Endothelial cell (in vitro differentiated cells): ENCODE measurements at regions not wholly inside any gene's neighbourhood (a gene's known extent, or its start where the extent isn't known, plus 50 kb on each side); places are given as distances from the start of the nearest gene placed in this dataset.

Experiments used
- DNase-seq: peaks from one replicate; pipeline ENCODE4 v3.0.0; 2021; ENCODE audit warnings: low spot score
- H3K27ac Mint-ChIP-seq: one replicate; pipeline ENCODE4 v1.8.0; 2021; ENCODE audit warnings: mixed read lengths, inconsistent platforms; ENCODE audit not compliant: unreplicated experiment
- H3K27me3 Mint-ChIP-seq: one replicate; pipeline ENCODE4 v1.8.0; 2021; ENCODE audit warnings: mild to moderate bottlenecking, moderate library complexity, mixed read lengths, inconsistent platforms; ENCODE audit not compliant: unreplicated experiment
- H3K36me3 Mint-ChIP-seq: one replicate; pipeline ENCODE4 v1.8.0; 2021; ENCODE audit warnings: mild to moderate bottlenecking, low read depth, mixed read lengths, inconsistent platforms; ENCODE audit not compliant: unreplicated experiment
- H3K4me1 Mint-ChIP-seq: one replicate; pipeline ENCODE4 v1.8.0; 2021; ENCODE audit warnings: mild to moderate bottlenecking, mixed read lengths, inconsistent platforms; ENCODE audit not compliant: unreplicated experiment
- H3K4me3 Mint-ChIP-seq: one replicate; pipeline ENCODE4 v1.8.0; 2021; ENCODE audit warnings: mild to moderate bottlenecking, mixed read lengths, inconsistent platforms; ENCODE audit not compliant: unreplicated experiment
- H3K9me3 Mint-ChIP-seq: one replicate; pipeline ENCODE4 v1.8.0; 2021; ENCODE audit warnings: mixed read lengths, inconsistent platforms; ENCODE audit not compliant: unreplicated experiment
- CTCF ChIP-seq: fragments of 200-600 bp; sonication (generic); IDR thresholded peaks from one replicate; pipeline ENCODE4 v1.5.0; 2021; ENCODE audit warnings: antibody characterized with exemption; ENCODE audit not compliant: unreplicated experiment

GRCh38 chr21:18950045-18950740 lies 546.6 kb upstream of the TMPRSS15 start:
- Mint-ChIP-seq H3K4me3 (no peak overlapping the region), H3K36me3 (no peaks in the 10 kb centered on the region), H3K4me1 (no peaks in the 10 kb centered on the region), H3K27ac (no peak overlapping the region), H3K9me3 (no peaks in the 10 kb centered on the region), H3K27me3 (no peaks in the 10 kb centered on the region)
- TF ChIP-seq CTCF, result no peak
- DNase-seq, result no peak

GRCh38 chr21:18951271-18952038 lies 547.9 kb upstream of the TMPRSS15 start:
- DNase-seq, result peak; percentile 52
- TF ChIP-seq CTCF, result peak; percentile 63
- Mint-ChIP-seq H3K27me3 (no peaks in the 10 kb centered on the region), H3K4me3 (no peak overlapping the region), H3K27ac (no peak overlapping the region), H3K36me3 (no peaks in the 10 kb centered on the region), H3K4me1 (peaks cover 6% of the 10 kb centered on the region), H3K9me3 (no peaks in the 10 kb centered on the region)

- H3K4me1 Mint-ChIP-seq, result peaks cover 11% of the 10 kb centered on the region
- no peak for TF ChIP-seq CTCF
- no peak overlapping the region for H3K4me3 Mint-ChIP-seq
- no peak overlapping the region for H3K27ac Mint-ChIP-seq
- H3K27me3 Mint-ChIP-seq, result no peaks in the 10 kb centered on the region
- no peak for DNase-seq
- no peaks in the 10 kb centered on the region for H3K36me3 Mint-ChIP-seq
- H3K9me3 Mint-ChIP-seq, result no peaks in the 10 kb centered on the region
These were observed 550.9 kb upstream of the TMPRSS15 start for GRCh38 chr21:18954441-18954844.

- H3K36me3 Mint-ChIP-seq, result no peaks in the 10 kb centered on the region
- no peaks in the 10 kb centered on the region for H3K9me3 Mint-ChIP-seq
- no peak overlapping the region for H3K4me3 Mint-ChIP-seq
These were observed 556.2 kb upstream of the TMPRSS15 start for GRCh38 chr21:18959817-18960216.

More at GRCh38 chr21:18959817-18960216, 556.2 kb upstream of the TMPRSS15 start:
- H3K27me3 Mint-ChIP-seq, result peaks cover 2% of the 10 kb centered on the region
- TF ChIP-seq CTCF, result no peak
- DNase-seq, result no peak
- peaks cover 11% of the 10 kb centered on the region for H3K4me1 Mint-ChIP-seq
- no peak overlapping the region for H3K27ac Mint-ChIP-seq
